PC-3 (cell line): ENCODE measurements at regions not wholly inside any gene's neighbourhood (a gene's known extent, or its start where the extent isn't known, plus 50 kb on each side); places are given as distances from the start of the nearest gene placed in this dataset.
"Not testable (repeated sequence)": the region's sequence is repeated elsewhere in the genome, so short reads cannot be mapped to it uniquely, and the experiment has no call there.

Experiments used
- ATAC-seq: fragments of 200-7000 bp; cut with Tn5 transposase; 2 replicates; pipeline ENCODE4 v1.9.1; 2020; ENCODE audit warnings: mild to moderate bottlenecking, moderate library complexity
- BruUV-seq: library from RNA; stranded (reverse); fragments of 400-500 nt; replicated peaks from 2 replicates; lab custom pipeline; 2021; lab: Mats Ljungman, UMichigan
- CTCF ChIA-PET: fragments of 300-600 bp; sonication (Branson Sonifier 250); formaldehyde crosslinking; loops from one replicate; lab custom pipeline; 2022; ENCODE audit warnings: antibody characterized with exemption; lab: Charles Lee
- POLR2A ChIA-PET: fragments of 300-600 bp; sonication (Branson Sonifier 250); formaldehyde crosslinking; loops from one replicate; lab custom pipeline; 2022; ENCODE audit warnings: antibody characterized with exemption; ENCODE audit not compliant: unreplicated experiment; lab: Charles Lee
- DNase-seq: peaks from one replicate; pipeline ENCODE4 v3.0.0-alpha.2; 2015
- H2AFZ ChIP-seq: fragments of 300-600 bp; sonication (generic); 2 replicates; pipeline ENCODE4 v1.6.0; 2016; ENCODE audit warnings: antibody characterized with exemption, low read length
- H3F3A ChIP-seq: fragments of 300-600 bp; sonication (generic); one replicate; pipeline ENCODE4 v1.6.0; 2017; ENCODE audit warnings: antibody characterized with exemption, low read length, control low read depth, mild to moderate bottlenecking; ENCODE audit not compliant: unreplicated experiment
- H3K27ac ChIP-seq: fragments of 300-600 bp; sonication (generic); 2 replicates; pipeline ENCODE4 v1.5.1; 2016; ENCODE audit warnings: mild to moderate bottlenecking, low read length
- H3K27me3 ChIP-seq: fragments of 300-600 bp; sonication (generic); 2 replicates; pipeline ENCODE4 v1.6.1; 2016; ENCODE audit warnings: low read length, mixed read lengths
- H3K36me3 ChIP-seq: fragments of 300-600 bp; sonication (generic); 2 replicates; pipeline ENCODE4 v1.6.1; 2016; ENCODE audit warnings: low read depth, mixed run types, low read length, mixed read lengths
- H3K4me1 ChIP-seq: fragments of 300-600 bp; sonication (generic); 2 replicates; pipeline ENCODE4 v1.5.1; 2016; ENCODE audit warnings: low read length; ENCODE audit not compliant: insufficient read depth
- H3K4me2 ChIP-seq: fragments of 300-600 bp; sonication (generic); 2 replicates; pipeline ENCODE4 v1.6.0; 2016; ENCODE audit warnings: low read length
- H3K4me3 ChIP-seq: fragments of 300-600 bp; sonication (generic); 2 replicates; pipeline ENCODE4 v1.5.1; 2016; ENCODE audit warnings: mild to moderate bottlenecking, low read length, mixed read lengths
- H3K79me2 ChIP-seq: fragments of 300-600 bp; sonication (generic); 2 replicates; pipeline ENCODE4 v1.6.1; 2017; ENCODE audit warnings: low read length, mixed read lengths
- H3K9ac ChIP-seq: fragments of 300-600 bp; sonication (generic); 2 replicates; pipeline ENCODE4 v1.6.0; 2016; ENCODE audit warnings: mild to moderate bottlenecking, low read length
- H3K9me2 ChIP-seq: fragments of 300-600 bp; sonication (generic); replicated peaks from 2 replicates; pipeline ENCODE4 v1.6.1; 2016; ENCODE audit warnings: mixed run types, low read length, mixed read lengths
- H3K9me3 ChIP-seq: fragments of 300-600 bp; sonication (generic); 2 replicates; pipeline ENCODE4 v1.6.1; 2016; ENCODE audit warnings: low read length, mixed read lengths
- H4K20me1 ChIP-seq: fragments of 300-600 bp; sonication (generic); 2 replicates; pipeline ENCODE4 v1.6.1; 2016; ENCODE audit warnings: low read length, mixed read lengths
- EZH2 ChIP-seq: fragments of 300-600 bp; sonication (generic); IDR thresholded peaks from one replicate; pipeline ENCODE4 v1.6.1; 2017; ENCODE audit warnings: antibody characterized with exemption, mild to moderate bottlenecking, low read length; ENCODE audit not compliant: unreplicated experiment
- EZH2phosphoT487 ChIP-seq: fragments of 300-600 bp; sonication (generic); IDR thresholded peaks from 2 replicates; pipeline ENCODE4 v1.6.1; 2018; ENCODE audit warnings: mild to moderate bottlenecking, antibody characterized with exemption, low read length, borderline replicate concordance
- intact Hi-C: fragments of 100-400 bp; cut with micrococcal nuclease; formaldehyde crosslinking; loops from 2 replicates; pipeline ENCODE4 v1.9.0; 2023
- TF ChIP-seq, protein P1 (sequence below): fragments of 300-600 bp; sonication (generic); conservative IDR thresholded peaks from 2 replicates; pipeline ENCODE4 v1.5.1; 2017; ENCODE audit warnings: antibody characterized with exemption, low read depth, mild to moderate bottlenecking, low read length

DNA sequence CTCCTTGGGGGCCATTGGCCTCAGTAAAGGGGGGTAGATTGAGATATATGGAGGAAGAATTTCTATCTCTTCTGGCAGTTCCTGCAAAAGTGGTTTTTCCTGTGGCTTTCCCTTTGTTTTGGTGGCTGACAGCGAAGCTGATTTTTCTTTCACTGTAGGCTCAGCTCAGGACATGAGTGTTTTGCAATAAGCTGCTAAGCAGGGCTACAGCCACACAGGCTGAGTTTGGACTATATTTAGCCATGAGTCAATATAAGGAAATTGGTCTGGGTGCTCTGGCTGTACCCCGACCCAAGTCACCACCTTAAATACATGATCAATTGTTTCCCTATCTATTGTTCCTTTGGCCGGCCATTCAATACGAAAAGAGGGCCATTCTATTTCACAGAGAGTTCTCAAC lies 212.7 kb upstream of the KCND2 start:
- POLR2A ChIA-PET, result no interaction called here
- H3K79me2 ChIP-seq, result no peaks in the 10 kb centered on the region
- peaks cover 5% of the 10 kb centered on the region; the same call in 1 of the 2 replicates for H3K4me1 ChIP-seq
- H3K9ac ChIP-seq, result no peak overlapping the region
- DNase-seq, result no peak
- no peak overlapping the region for H3K4me2 ChIP-seq
- H3K27ac ChIP-seq, result no peak overlapping the region
- no peak overlapping the region for H2AFZ ChIP-seq
- H4K20me1 ChIP-seq, result no peaks in the 10 kb centered on the region
- CTCF ChIA-PET, result no interaction called here
- no peaks in the 10 kb centered on the region for H3K36me3 ChIP-seq
- H3K4me3 ChIP-seq, result no peak overlapping the region
- TF ChIP-seq, protein P1, sequence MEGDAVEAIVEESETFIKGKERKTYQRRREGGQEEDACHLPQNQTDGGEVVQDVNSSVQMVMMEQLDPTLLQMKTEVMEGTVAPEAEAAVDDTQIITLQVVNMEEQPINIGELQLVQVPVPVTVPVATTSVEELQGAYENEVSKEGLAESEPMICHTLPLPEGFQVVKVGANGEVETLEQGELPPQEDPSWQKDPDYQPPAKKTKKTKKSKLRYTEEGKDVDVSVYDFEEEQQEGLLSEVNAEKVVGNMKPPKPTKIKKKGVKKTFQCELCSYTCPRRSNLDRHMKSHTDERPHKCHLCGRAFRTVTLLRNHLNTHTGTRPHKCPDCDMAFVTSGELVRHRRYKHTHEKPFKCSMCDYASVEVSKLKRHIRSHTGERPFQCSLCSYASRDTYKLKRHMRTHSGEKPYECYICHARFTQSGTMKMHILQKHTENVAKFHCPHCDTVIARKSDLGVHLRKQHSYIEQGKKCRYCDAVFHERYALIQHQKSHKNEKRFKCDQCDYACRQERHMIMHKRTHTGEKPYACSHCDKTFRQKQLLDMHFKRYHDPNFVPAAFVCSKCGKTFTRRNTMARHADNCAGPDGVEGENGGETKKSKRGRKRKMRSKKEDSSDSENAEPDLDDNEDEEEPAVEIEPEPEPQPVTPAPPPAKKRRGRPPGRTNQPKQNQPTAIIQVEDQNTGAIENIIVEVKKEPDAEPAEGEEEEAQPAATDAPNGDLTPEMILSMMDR, result no peak
- TF ChIP-seq EZH2phosphoT487 (no peak), EZH2 (no peak)
- intact Hi-C loops, result no loop called here
- BruUV-seq, result no TSS peak
- H3K9me2 ChIP-seq, result no peaks in the 10 kb centered on the region
- H3K27me3 ChIP-seq, result no peaks in the 10 kb centered on the region
- no peaks in the 10 kb centered on the region for H3F3A ChIP-seq
- H3K9me3 ChIP-seq, result no peaks in the 10 kb centered on the region
- no peak for ATAC-seq

- CTCF ChIA-PET, result no interaction called here
- DNase-seq (no peak), ATAC-seq (no peak)
- Histone ChIP-seq H4K20me1 (no peaks in the 10 kb centered on the region), H3K9me3 (no peaks in the 10 kb centered on the region), H3F3A (no peaks in the 10 kb centered on the region), H3K27ac (no peak overlapping the region), H3K27me3 (no peaks in the 10 kb centered on the region), H3K36me3 (no peaks in the 10 kb centered on the region), H3K4me2 (no peak overlapping the region), H3K9me2 (no peaks in the 10 kb centered on the region), H3K9ac (no peak overlapping the region), H3K4me3 (no peak overlapping the region), H3K79me2 (no peaks in the 10 kb centered on the region), H3K4me1 (no peaks in the 10 kb centered on the region), H2AFZ (no peak overlapping the region)
- no peak for TF ChIP-seq EZH2
- TF ChIP-seq EZH2phosphoT487, result no peak
- TF ChIP-seq, protein P1, result no peak
- intact Hi-C loops, result no loop called here
- POLR2A ChIA-PET, result no interaction called here
- no TSS peak for BruUV-seq
Observed at GRCh38 chr7:120060875-120061274, 212.1 kb upstream of the KCND2 start.

- TF ChIP-seq, protein P1, result no peak
- TF ChIP-seq EZH2 (no peak), EZH2phosphoT487 (no peak)
- Histone ChIP-seq H3F3A (no peaks in the 10 kb centered on the region), H3K36me3 (no peaks in the 10 kb centered on the region), H3K9me3 (no peaks in the 10 kb centered on the region), H4K20me1 (no peaks in the 10 kb centered on the region), H3K9ac (no peak overlapping the region), H2AFZ (no peak overlapping the region), H3K4me2 (no peak overlapping the region), H3K4me3 (no peak overlapping the region), H3K9me2 (no peaks in the 10 kb centered on the region), H3K4me1 (no peaks in the 10 kb centered on the region), H3K27me3 (no peaks in the 10 kb centered on the region), H3K27ac (no peak overlapping the region), H3K79me2 (no peaks in the 10 kb centered on the region)
- DNase-seq (no peak), ATAC-seq (no peak)
- POLR2A ChIA-PET, result no interaction called here
- no TSS peak for BruUV-seq
- CTCF ChIA-PET, result no interaction called here
- intact Hi-C loops, result no loop called here
Observed at GRCh38 chr7:120064565-120064964, 208.4 kb upstream of the KCND2 start.

- H2AFZ ChIP-seq, intact Hi-C loops, H3K9me3 ChIP-seq, H3K27ac ChIP-seq, BruUV-seq, H3K9ac ChIP-seq, H3K36me3 ChIP-seq, H4K20me1 ChIP-seq, H3K9me2 ChIP-seq, POLR2A ChIA-PET, H3K27me3 ChIP-seq, H3F3A ChIP-seq, H3K4me3 ChIP-seq, H3K4me2 ChIP-seq, H3K4me1 ChIP-seq, CTCF ChIA-PET, H3K79me2 ChIP-seq, ATAC-seq, DNase-seq: not testable (repeated sequence)
Observed at GRCh38 chr7:120066898-120067297, 206.1 kb upstream of the KCND2 start.
